HS-27A (cell line): ENCODE measurements at regions not wholly inside any gene's neighbourhood (a gene's known extent, or its start where the extent isn't known, plus 50 kb on each side); places are given as distances from the start of the nearest gene placed in this dataset.

Source experiments
- DNase-seq: peaks from one replicate; pipeline ENCODE4 v3.0.0-alpha.2; 2012; ENCODE audit warnings: low read depth, missing footprints

GRCh38 chr16:79931721-79932120 is 331.2 kb upstream of the MAF start:
- DNase-seq = no peak

GRCh38 chr16:79929260-79929965 is 328.9 kb upstream of the MAF start:
- no peak for DNase-seq

DNA sequence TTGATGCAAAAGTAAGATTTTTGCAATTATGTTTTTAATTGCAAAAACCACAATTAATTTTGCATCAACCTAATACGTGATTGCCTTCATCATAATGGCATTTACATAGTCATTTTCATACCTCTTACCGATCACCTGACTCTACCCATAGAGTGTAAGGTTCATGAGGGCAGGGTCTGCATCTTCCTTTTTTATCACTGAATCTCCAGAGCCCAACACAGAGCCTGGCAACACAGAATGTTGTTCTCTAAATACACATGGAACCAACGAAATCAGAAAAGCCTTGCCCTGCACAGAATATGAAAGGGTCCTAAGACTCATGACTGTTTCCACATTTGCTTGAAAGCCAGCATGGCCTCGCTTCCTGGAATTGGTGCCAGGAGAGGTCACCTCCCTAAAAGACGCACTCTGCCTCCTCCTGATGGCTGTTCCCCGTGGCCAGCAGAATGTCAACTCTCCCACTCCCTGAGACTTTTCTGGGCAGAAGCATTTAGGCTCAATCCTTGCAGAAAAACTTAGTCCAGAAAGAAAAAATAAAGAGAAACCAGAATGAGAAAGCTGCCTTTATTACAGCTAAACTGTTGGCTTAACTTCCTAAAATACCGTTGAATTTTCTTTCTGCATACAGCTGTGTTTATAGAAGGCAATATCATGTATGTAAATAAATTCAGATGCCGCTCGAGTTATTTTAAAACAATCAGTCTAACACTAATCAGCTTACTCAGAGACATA is 327.8 kb upstream of the MAF start:
- no peak for DNase-seq

- DNase-seq = no peak
Observed at GRCh38 chr16:79926451-79927205, 326.1 kb upstream of the MAF start.

DNA sequence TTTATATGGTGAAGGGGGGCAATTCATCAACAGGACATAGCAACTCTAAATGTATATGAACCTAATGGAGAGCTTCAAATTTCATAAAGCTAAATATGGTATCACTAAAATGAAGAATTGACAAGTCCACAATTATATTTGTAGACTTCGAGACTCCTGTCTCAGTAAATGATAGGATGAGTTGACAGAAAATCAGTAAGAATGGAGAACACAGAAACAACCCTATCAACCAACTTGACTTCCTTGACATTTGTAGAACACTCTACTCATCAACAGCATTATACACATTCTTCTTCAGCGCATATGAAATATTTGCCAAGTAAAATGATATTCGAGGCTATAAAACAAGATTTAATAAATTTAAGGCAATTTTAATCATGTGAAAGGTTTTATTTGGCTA is 322.9 kb upstream of the MAF start:
- DNase-seq = no peak

DNA sequence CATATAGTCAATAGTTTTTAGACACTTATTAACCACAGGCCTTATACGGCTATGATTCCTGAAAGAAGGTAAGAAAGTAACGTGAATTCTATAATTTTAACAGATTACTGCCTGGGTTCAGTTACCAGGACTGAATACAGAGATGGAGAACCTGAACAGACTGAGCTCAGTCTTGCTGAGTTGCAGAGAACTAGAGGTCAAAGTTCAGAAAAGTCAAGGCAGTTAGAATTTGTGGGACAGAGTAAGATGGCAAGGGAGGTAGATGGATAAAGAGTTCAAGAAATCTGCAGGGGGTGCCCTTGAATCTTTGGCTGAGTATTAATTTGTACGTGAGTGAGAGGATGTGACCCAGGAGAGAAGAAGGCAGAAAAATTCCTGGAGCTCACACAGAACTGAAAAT is 320.1 kb upstream of the MAF start:
- no peak for DNase-seq

DNA sequence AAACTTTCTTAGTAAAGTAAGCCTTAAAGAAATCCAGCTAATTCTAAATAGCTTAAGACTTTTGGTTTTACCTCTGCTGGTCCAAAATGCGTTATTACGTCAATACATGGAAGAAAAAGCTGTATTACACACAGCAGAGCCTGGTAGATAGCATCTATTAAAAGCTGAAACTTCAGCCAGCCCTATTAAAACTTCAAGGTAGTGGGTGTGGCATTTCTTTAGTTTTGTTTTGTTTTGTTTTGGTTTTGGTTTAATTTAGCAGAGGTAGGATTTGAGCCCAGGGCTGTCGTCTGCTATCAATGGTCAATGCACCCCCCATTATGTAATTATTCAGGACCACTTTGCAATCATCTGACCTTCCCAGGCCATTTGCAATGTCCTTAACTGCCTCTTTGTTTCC is 318.4 kb upstream of the MAF start:
- no peak for DNase-seq

DNA sequence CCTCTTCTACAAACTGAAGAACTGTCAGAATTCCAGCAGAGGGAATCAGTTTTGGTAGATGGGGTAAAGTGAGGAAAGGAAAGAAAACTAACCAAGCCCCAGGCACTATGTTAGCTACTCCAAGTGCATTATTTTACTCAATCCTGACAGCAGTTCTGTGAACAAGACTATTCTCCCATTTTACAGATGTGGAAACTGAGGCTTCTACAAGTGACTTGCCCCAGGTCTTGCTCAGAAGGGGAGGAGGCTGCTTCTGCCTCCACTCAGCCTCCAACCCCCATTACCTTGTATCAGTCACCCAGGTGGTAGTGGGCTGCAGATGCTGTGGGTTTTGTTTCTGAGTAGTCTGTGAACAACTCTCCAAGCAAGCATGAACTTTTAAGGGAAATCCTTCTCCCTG is 315.2 kb upstream of the MAF start:
- no peak for DNase-seq

- no peak for DNase-seq
Observed at GRCh38 chr16:79914961-79915720, 314.6 kb upstream of the MAF start.

GRCh38 chr16:79912592-79913310 is 312.2 kb upstream of the MAF start:
- no peak for DNase-seq

DNA sequence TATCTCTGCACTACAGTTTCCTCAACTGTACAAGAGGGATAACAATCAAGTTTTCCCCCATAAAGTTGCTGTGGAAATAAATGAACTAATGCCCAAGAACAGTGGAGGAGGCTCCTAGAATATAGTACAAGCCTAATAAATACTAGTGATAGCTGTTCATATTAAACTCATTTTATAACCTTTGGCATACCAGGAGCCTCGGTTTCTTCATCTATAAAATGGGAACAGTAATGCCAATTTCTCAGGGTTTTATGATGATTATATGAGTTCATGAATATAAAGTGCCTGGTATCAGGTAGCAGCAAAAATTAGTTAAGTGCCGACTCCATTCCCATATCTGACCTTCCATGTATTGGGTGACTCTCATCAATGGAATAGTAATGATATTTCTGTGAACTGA is 311.1 kb upstream of the MAF start:
- DNase-seq = no peak

DNA sequence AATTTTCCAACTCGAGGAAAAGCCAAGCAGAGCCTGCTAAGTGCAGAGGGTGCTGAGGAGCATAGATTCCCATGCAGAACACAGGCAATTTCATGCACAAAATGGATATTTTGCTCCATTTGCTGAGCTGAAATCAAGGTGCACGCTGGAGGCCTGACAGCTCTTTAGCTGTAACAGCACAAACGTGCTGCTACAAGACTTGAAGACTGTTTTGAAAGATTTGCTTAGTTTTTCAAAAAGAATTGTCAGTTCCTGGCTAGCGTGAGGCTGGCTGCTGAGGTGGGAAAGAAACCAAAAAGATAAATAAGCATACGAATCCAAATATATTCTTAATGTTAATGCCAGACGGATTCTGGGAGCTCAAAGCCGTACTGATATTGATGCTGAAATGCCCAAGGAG is 309.0 kb upstream of the MAF start:
- DNase-seq = no peak

GRCh38 chr16:79903471-79903870 is 302.9 kb upstream of the MAF start:
- DNase-seq = no peak

GRCh38 chr16:79902351-79902750 is 301.8 kb upstream of the MAF start:
- DNase-seq = no peak

DNA sequence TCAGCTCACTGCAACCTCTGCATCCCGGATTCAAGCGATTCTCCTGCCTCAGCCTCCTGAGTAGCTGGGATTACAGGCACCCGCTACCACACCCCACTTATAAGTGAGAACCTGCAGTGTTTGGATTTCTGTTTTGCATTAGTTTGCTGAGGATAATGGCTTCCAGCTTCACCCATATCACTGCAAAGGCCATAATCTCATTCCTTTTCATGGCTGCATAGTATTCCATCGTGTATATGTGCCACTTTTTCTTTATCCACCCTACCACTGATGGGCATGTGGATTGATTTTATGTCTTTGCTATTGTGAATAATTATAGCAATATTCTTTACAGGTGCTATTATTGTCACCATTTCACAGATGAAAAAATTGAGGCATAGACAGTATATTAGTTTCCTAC is 301.0 kb upstream of the MAF start:
- DNase-seq = no peak

GRCh38 chr16:79899716-79900115 is 299.2 kb upstream of the MAF start:
- DNase-seq = no peak

- no peak for DNase-seq
Observed at GRCh38 chr16:79899316-79899715, 298.8 kb upstream of the MAF start.

- DNase-seq = no peak
Observed at GRCh38 chr16:79898703-79899102, 298.2 kb upstream of the MAF start.

- DNase-seq = no peak
Observed at GRCh38 chr16:79897453-79898146, 297.1 kb upstream of the MAF start.

DNA sequence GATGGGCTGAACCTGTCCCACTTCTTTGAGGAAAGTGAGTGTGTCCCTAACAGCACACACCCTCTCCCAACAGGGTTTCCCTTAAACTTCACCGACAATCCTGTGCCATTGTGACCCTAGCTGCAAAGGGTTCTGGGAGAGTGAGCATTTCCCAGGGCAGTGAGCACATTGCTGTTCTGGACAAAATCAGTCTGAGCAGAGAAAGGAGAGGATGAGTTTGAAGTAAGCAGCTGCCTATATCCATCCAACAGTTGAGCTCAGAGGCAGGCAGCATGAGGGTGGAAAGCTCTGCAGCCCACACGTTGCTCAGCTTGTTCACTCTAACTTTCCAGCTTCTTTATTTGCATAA is 296.5 kb upstream of the MAF start:
- DNase-seq = no peak

DNA sequence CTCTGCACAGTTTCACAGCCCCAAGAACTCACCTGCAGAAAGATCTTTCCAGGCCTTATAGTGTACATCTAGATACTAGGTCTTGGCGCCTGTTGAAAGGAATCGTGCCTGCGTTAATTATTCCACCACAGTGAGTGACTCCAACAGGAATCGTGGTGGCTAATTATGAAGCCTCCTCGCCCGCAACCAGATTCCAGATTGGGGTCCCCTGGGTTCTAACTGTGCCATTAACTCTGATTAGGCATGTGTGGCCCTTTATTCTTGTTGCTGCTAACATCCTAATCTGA is 295.3 kb upstream of the MAF start:
- no peak for DNase-seq
